NCI-H69 (cell line): ENCODE measurements at regions not wholly inside any gene's neighbourhood (a gene's known extent, or its start where the extent isn't known, plus 50 kb on each side); places are given as distances from the start of the nearest gene placed in this dataset.
"Not testable (repeated sequence)": the region's sequence is repeated elsewhere in the genome, so short reads cannot be mapped to it uniquely, and the experiment has no call there.

ENCODE experiments used
- DNase-seq: peaks from one replicate; lab custom pipeline; 2025; lab: John Stamatoyannopoulos, UW

DNA sequence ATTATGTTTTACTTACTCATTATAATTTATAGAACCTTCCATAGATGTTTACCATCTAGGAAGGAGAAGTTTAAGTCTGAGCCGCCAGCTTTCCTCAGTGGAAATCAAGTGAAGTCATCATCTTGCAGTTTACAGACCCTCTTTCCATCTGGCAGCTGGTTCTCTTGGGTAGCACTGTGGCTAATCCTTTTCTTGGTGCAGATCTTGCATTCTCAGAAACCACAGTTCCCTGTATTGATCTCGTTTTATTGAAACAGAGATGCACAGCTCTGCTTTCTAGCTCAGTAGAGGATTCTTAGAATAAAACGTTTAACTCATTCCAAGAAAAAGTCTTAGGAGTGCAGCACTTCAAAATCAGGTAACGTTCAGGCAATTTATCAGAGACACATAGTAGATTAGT is 1154.7 kb downstream of the FOXD4L5 start:
- not testable (repeated sequence) for DNase-seq

DNA sequence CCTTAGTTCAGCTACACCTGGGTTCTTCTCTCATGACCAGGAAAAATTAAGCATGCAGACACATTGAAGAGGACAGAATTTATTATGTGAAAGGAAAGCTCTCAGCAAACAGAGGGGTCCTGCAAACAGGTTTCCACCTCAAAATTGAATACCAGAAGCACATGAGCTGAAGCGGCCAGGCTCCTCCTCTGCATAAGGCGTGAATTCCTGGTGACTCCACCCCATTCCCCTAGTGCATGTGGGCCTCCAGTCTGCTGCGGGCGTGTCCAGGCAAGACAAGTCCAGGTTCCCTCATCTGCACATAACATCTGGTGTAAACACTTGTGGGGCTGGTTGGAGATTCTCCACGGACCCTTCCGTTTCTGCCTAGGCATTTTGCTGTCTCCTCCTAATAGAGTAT is 1156.4 kb downstream of the FOXD4L5 start:
- peak; percentile 7 for DNase-seq

DNA sequence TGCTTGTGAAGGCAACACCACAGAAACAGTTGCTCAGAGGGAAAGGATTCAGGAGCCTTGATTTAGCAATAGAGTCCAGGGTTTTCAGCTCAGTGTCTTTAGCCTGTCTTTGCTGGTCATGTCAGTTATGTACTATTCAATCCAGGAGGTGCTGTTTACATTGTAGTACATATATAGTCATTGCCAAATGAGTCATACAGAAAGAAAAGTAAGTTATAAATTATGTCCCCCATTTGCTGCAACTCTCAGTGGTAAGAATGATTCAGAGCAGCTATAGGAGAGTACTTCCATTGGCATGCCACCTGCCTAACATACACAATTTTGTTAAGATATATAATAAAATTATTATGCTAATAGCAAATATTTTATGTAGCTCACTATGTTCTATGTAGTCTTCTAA is 1163.4 kb downstream of the FOXD4L5 start:
- peak; percentile 22 for DNase-seq

DNA sequence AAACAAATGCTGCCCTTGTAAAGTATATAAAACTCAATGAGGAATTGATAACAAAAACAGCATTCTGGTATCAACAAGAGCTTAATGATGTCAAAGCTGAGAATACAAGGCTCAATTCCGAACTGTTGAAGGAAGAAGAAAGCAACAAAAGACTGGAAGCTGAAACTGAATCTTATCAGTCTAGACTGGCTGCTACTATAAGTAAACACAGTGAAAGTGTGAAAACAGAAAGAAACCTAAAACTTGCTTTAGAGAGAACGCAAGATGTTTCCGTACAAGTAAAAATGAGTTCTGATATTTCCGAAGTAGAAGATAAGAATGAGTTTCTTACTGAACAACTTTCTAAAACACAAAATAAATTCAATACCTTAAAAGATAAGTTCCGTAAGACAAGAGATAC is 1167.7 kb downstream of the FOXD4L5 start:
- not testable (repeated sequence) for DNase-seq

DNA sequence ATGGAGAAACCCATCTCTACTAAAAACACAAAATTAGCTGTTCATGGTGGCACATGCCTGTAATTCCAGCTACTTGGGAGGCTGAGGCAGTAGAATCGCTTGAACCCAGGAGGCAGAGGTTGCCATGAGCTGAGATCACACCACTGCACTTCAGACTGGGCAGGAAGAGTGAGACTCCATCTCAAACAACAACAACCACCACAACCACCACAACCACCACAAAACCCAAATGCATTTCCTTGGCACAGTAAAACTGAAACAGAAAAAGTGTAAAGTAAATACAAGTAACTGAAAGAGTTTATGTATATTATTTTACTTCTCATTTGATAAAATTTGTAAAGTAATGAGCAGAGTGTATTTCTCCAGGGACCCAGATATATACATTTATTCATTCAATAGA is 1177.1 kb downstream of the FOXD4L5 start:
- DNase-seq, result not testable (repeated sequence)

DNA sequence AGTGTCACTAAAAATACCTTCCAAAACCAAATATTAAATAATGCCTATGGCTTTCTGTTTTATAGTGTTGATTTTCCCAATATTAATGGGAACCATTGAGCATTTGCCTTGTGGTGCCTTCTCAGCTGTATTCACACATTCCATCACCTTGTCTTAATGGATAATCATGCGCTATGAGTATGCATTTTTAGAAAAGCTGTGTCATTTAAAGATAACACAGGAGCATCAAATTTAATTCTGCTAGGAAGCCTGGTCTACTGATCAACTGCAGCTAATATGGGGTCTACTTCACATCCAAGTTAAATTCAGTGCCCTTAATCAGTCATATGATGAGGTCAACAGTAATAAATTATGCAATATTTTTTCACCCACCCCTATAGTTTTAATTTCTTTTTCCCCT is 1177.8 kb downstream of the FOXD4L5 start:
- not testable (repeated sequence) for DNase-seq

DNA sequence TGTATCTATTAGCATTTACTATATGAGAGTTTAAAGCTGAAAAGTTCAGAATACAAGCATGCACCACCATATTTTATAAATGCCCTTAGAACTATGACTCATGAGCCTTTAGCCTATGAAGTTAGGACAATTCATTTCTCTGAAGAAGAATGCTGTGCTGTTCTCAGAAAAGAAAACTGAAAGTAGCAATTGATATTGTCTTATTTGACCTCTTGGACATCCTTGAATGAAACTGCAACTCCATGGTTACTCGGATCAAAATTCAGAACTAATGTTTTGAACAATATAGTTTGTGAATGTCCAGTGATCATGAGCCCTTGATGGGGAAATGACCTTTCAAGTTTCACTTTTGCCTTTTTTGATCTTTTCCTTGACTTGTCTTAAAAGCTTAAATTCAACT is 1179.8 kb downstream of the FOXD4L5 start:
- DNase-seq, result not testable (repeated sequence)

DNA sequence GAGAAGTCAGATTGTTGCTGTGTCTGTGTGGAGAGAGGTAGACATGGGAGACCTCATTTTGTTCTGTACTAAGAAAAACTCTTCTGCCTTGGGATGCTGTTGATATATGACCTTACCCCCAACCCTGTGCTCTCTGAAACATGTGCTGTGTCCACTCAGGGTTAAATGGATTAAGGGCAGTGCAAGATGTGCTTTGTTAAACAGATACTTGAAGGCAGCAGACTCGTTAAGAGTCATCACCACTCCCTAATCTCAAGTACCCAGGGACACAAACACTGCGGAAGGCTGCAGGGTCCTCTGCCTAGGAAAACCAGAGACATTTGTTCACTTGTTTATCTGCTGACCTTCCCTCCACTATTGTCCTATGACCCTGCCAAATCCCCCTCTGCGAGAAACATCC is 1183.5 kb downstream of the FOXD4L5 start:
- not testable (repeated sequence) for DNase-seq

DNA sequence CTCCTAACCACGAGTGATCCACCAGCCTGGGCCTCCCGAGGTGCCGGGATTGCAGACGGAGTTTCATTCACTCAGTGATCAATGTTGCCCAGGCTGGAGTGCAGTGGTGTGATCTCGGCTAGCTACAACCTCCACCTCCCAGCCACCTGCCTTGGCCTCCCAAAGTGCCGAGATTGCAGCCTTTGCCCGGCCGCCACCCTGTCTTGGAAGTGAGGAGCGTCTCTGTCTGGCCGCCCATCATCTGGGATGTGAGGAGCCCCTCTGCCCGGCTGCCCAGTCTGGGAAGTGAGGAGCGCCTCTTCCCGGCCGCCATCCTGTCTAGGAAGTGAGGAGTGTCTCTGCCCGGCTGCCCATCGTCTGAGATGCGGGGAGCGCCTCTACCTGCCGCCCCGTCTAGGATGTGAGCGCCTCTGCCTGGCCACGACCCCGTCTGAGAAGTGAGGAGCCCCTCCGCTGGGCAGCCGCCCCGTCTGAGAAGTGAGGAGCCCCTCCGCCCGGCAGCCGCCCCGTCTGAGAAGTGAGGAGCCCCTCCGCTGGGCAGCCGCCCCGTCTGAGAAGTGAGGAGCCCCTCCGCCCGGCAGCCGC is 1184.3 kb downstream of the FOXD4L5 start:
- not testable (repeated sequence) for DNase-seq

DNA sequence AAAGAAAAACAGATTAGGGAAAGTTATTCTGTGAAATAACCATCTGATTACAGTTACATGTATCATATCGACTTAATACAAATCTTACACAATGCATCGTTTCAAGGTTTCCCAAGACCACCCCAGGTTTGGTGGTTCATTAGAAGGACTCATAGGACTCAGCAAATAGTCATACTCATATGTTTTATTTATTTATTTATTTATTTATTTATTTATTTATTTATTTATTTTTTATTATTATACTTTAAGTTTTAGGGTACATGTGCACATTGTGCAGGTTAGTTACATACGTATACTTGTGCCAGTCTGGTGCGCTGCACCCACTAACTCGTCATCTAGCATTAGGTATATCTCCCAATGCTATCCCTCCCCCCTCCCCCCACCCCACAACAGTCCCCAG is 1199.0 kb downstream of the FOXD4L5 start:
- not testable (repeated sequence) for DNase-seq

DNA sequence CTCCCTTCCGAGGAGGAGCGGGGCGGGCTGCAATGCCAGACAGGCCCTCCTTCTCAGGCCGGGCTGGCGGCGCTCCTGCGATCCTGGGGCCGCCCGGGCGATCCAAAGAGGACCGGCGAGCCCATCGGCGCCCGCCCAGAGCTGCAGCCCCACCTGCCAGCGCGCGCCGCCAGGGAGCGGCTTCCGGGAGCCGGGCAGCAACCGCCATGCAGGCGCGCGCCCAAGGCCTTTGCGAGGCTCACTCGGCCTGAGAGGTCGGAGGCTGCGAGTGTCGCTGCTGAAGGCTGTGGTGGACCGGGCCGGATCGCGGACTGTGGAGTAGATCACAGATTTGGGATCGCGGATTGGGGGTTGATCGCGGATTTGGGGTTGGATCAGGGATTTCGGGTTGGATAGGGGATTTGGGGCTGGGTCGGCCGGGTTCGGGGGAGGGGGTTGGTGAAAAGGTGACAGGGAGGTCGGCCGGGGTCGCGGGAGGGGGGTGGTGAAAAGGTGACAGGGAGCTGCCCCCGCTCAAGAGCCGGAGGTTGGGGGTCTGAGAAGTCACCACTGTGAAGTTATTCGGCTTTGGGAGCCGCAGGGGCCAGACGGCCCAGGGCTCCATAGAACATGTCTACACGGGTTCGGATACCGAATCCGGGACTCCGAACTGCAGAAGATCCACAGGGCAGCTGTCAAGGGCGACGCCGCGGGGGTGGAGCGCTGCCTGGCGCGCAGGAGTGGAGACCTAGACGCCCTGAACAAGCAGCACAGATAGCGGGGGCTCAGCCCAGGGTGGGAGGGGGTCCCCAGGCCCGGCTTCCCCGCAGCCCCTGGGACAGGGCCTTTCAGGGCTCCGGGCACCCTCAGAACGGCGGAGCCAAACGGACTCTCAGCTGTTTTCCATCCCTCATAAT is 1213.4 kb downstream of the FOXD4L5 start:
- not testable (repeated sequence) for DNase-seq

DNA sequence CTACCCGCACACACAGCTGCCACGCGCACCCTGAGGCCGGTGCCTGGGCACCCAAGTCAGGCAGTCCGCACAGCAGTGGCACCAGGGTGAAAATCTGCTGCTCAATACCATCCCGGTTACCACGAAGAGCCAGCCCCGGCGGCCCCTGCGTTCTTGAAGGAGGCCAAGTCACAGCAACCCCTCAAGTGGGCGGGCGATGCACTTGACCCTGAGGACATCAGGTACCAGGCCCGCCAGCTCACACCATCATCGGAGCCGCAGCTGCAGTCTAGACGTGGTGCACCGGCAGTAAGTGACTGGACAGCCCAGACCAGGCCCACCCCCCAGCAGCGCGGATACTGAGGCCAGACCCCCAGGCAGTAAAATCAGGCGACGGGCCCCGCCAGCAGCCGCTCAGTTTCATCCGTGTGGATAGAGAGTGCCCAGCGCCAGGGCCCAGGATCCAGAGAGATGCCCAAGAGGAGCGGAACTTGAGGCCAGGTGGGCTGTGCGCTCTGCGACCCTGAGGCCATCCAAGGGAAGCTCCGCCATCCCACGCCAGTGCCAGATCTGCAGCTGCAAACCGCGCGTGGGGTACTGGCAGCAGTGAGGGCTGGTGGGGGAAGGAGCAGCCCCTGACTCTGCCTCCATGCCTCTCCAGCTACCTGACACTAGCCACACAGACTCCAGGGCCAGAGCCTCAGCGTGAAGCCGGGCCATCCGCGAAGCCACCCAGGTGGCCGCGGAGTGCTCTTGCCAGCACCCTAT is 1214.2 kb downstream of the FOXD4L5 start:
- not testable (repeated sequence) for DNase-seq

DNA sequence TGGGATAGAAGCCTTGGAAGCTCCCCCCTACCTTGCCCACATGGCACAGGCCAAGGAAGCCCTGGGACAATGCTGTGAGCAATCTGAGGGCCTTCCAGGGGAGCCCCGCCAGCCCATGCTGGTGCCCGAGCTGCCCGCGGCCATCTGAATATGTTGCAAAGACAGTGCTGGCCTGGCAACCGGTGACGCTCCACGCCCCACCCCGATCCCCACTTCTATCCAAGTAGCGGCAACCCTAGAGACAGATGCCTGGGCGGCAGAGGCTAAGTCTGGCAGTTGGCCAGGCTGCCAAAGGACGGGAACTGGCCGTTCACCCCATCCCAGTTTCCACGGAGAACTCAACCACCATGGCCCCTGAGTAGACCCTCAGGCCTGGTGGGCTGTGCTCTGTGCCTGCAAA is 1214.9 kb downstream of the FOXD4L5 start:
- DNase-seq, result not testable (repeated sequence)

DNA sequence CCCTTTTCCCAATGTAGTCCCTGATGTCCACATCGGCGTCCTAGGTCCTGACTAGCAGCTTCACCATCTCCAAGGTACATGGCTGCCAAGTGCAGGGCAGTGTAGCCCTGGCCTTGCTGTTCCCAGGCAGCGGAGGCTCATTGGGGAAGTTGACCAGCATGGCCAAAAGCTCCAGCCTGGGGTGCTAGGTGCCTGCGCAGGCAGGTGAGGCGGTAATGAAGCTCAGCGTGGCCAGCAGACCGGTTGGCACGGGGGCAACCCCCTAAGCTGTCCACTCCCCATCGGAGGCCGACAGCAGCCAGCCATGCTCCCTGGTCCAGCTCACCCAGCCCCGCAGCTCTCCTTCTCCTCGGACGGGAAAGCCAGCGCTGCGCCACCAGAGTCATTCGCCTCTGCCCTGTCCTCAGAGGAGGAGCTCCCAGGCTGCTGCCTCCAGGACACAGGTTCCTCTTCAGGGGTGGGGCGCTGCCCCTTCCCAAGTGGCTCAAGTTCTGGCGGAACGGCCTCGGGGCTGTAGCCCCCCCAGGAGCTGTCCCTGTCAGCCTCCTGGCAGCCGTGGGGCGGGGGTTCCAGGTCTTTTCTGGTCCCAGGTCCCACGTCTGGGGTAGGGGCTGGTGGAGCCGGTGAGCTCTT is 1218.2 kb downstream of the FOXD4L5 start:
- DNase-seq, result no peak

DNA sequence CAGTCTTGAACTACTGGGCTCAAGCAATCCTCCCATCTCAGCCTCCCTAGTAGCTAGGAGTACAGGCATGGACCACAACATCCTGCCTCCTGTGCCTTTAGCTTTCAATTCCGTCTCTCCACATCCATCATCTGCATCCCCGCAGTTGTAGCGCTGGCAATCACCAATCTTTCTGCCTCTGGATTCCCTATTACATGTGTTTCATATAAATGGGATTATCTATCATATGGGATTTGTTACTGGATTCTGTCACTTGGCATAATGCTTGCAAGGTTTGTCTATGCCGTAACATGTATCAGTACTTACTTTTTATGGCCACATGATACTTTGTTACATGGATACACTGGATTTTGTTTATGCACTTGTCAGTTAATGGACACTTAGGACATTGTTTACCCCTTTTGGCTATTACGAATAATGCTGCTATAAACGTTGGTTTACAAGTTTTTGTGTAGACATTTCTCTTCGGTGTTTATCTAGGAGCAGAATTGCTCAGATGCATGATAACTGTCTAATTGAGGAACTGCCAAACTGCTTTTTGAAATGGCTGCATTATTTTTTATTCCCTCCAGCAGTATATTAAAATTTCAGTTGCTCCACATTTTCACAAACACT is 1223.9 kb downstream of the FOXD4L5 start:
- peak; percentile 46 for DNase-seq

DNA sequence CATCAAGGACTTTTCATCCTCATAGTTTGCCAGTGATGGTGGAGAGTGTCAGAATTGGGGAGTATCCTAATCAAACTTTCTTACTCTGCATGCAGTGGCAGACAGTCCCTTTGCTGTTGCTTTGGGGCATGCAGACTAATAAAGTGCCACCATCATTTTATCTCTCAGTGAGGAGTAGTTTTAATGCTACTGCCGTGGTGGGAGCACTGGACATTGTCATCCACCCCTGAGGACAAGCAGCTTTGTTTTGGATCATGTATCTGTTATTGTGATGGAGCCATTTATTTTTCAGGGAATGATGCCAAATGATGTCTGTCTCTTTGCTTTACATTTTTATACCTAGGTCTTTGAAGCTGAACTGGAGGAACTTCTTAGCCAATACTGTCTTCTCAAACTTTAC is 1226.9 kb downstream of the FOXD4L5 start:
- DNase-seq, result not testable (repeated sequence)

DNA sequence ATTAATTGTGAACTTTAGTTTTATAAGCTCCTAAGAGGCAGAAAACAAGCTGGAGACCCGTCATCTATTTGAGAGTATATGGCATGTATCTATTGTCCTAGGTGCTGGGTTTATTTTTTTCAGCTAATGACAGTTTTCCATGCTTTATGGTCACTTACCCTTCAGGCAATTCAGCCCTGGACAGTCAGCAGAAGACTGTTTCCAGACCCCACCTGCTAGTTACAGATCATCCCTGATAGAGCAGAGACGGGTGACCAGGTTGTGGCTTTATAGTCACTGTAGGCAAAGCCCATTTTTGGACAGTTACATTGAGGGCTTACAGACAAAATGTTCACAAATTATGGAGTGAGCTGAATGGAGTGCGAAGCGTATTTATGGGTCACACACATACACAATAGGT is 1227.5 kb downstream of the FOXD4L5 start:
- DNase-seq, result no peak

DNA sequence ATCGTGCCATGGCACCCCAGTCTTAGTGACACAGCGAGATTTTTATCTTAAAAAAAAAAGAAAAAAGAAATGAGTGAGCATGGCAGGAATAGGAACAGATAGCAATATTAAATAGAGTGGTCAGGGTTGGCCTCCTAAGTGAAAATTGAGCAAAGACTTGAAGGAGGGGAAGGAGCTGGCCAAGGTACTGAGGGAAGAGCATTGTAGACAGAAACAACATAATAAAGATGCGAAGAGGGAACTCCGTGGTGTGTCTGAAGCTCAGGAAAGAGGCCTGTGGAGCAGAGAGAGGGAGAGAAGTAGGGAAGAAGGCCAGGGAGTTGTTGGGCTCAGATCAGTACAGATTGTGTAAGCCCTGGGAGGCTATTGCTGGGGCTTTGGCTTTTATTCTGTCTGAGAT is 1256.1 kb downstream of the FOXD4L5 start:
- DNase-seq, result not testable (repeated sequence)

DNA sequence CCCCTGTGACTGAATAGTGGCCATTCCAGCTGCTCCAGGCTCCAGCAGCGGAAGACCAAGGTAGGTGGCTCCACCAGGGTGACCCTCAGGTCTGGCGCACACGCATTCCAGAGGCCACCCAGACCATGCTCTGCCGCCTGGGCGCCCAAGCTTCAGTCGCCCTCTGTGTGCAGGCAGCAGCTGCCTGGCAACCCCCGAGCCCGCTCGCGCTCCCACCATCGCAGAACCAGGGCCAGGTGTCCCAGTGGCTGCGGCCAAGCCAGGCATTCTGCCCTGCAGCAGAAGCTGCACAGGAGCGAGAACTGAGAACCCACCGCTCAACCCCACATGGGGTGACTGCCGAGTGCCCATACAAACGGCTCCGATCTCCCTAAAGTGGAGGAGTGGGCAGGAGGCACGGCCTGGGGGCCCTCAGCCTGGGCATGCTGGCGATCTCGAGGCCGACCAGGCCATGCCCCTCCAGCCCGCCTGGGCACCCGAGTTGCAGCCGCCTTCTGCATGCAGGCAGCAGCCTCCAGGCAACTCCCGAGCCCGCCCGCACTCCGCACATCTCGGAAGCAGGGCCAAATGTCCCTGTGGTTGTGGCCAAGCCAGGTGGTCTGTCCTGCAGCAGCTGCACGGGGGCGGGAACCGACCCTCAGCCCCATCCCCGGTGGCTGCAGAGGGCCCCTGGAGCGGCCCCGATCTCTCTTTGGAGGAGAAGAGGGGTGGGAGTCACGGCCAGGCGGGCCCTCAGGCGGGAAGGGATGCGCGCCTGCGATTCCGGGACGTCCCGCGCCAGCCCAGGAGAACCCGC is 1264.1 kb downstream of the FOXD4L5 start:
- DNase-seq, result not testable (repeated sequence)

DNA sequence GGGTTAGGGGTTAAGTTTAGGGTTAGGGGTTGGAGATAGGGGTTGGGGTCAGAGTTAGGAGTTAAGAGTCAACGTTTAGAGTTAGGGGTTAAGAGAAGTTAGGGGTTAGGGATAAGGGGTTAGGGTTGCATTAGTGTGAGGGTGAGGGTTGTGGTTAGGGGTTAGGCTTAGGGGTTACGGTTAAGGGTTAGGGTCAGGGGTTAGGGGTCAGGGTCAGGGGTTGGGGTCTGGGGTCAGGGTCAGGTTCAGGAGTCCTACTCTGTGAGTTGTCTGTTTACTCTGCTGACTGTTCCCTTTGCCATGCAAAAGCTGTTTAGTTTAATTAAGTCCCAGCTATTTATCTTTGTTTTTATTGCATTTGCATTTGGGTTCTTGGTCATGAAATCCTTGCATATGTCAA is 1267.3 kb downstream of the FOXD4L5 start:
- DNase-seq, result not testable (repeated sequence)

DNA sequence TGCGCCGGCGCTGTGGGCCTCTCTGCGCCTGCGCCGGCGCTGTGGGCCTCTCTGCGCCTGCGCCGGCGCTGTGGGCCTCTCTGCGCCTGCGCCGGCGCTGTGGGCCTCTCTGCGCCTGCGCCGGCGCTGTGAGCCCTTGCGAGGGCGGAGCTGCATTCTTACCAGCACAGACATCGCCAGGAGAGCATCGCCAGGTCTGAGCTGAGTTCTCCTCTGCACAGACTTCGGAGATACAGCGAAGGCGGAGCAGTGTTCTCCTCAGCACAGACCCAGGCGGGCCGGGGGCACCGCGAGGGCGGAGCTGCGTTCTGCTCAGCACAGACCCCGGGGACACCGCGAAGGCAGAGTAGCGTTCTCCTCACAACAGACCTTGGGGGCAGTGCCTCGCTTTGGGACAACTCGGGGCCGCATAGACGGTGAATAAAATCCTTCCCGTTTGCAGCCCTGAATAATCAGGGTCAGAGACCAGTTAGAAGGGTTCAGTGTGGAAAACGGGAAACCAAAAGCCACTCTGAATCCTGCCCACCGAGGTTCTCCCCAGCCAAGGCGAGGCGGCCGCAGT is 1268.1 kb downstream of the FOXD4L5 start:
- not testable (repeated sequence) for DNase-seq
